ENCODE measurements at regions not wholly inside any gene's neighbourhood (a gene's known extent, or its start where the extent isn't known, plus 50 kb on each side); places are given as distances from the start of the nearest gene placed in this dataset.

DNA sequence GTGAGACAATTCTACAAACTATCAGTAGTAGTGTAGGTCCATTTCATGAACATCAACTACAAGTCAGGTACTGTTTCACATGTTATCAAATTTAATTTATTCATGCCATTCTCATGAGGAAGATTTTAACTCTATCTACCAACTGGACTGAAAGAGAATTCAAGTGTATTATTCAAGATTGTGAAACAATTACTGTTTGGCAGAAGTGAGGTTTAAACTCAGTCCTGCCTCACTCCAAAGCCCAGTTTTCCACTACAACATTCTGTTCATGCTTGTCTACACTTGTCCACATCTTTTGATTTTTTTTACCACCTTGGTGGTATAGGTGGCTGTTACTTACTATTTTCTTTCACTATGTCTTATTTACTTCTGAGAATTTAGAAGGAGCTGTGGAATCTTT lies 272.9 kb downstream of the TGFB2 start:
- intact Hi-C loops (cut with DNase I; ENCODE audit: low total_unique reads) = no loop called here
- Histone ChIP-seq H3K4me1 (no peaks in the 10 kb centered on the region), H3K9me3 (peaks cover 0 to 16% (median 3%) of the 10 kb centered on the region in 8 donors), H3K27me3 (replicated peaks in 1 of 7) (no peaks in the 10 kb centered on the region), H3K36me3 (no peaks in the 10 kb centered on the region), H3K4me3 (no peak overlapping the region), H3K27ac (no peak overlapping the region)
- DNase-seq = no peak
- TF ChIP-seq POLR2AphosphoS5 (IDR thresholded peaks at IDR 0.05) (no peak), CTCF (IDR thresholded peaks at IDR 0.05 in 8 of 11, conservative IDR thresholded peaks at IDR 0.05 in 3 of 11) (no peak), POLR2A (IDR thresholded peaks at IDR 0.05) (no peak)

DNA sequence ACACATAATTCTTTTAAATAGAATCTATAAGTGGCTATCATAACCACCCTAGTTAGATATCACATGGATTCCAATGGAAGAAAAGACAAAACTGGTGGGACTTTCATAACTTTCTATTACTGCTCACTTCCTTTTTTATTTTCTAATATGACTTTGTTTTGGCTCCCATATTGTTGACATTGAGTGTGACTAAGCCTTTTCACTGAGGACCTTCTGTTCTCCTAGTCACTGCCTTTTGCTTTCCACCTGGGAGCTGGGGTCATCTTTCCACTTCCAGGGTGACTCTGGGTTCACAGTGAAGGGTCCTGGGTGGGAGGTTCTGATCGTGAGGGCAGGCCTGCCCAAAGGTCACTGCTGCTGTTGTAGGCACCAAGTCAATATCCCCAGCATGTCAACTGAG lies 275.8 kb downstream of the TGFB2 start:
- Histone ChIP-seq H3K4me3 (no peak overlapping the region), H3K27me3 (replicated peaks in 1 of 7) (no peaks in the 10 kb centered on the region), H3K9me3 (peaks cover 0 to 3% (median 0%) of the 10 kb centered on the region in 8 donors), H3K36me3 (no peaks in the 10 kb centered on the region), H3K4me1 (no peaks in the 10 kb centered on the region), H3K27ac (no peak overlapping the region)
- WGBS, 5 donors = 46 to 91% (median 77%) methylated on average over 1 of the region's 1 CpG
- intact Hi-C loops (cut with DNase I; ENCODE audit: low total_unique reads) = no loop called here
- no peak for DNase-seq
- TF ChIP-seq CTCF (IDR thresholded peaks at IDR 0.05 in 8 of 11, conservative IDR thresholded peaks at IDR 0.05 in 3 of 11) (no peak), POLR2A (IDR thresholded peaks at IDR 0.05) (no peak), POLR2AphosphoS5 (IDR thresholded peaks at IDR 0.05) (no peak)

GRCh38 chr1:218624052-218624451 lies 278.9 kb downstream of the TGFB2 start:
- no peak for TF ChIP-seq POLR2AphosphoS5 (IDR thresholded peaks at IDR 0.05)
- TF ChIP-seq CTCF (IDR thresholded peaks at IDR 0.05 in 8 of 11, conservative IDR thresholded peaks at IDR 0.05 in 3 of 11) = no peak
- TF ChIP-seq POLR2A (IDR thresholded peaks at IDR 0.05) = no peak
- Histone ChIP-seq H3K4me1 (no peaks in the 10 kb centered on the region), H3K4me3 (no peak overlapping the region), H3K27me3 (replicated peaks in 1 of 7) (no peaks in the 10 kb centered on the region), H3K27ac (no peak overlapping the region), H3K9me3 (peaks cover 0 to 26% (median 13%) of the 10 kb centered on the region in 8 donors), H3K36me3 (no peaks in the 10 kb centered on the region)
- intact Hi-C loops (cut with DNase I; ENCODE audit: low total_unique reads) = no loop called here
- WGBS, 5 donors = 86 to 94% (median 92%) methylated on average over 2 of the region's 2 CpGs
- no peak for DNase-seq

- TF ChIP-seq POLR2A (IDR thresholded peaks at IDR 0.05) (no peak), POLR2AphosphoS5 (IDR thresholded peaks at IDR 0.05) (no peak), CTCF (IDR thresholded peaks at IDR 0.05 in 8 of 11, conservative IDR thresholded peaks at IDR 0.05 in 3 of 11) (no peak)
- Histone ChIP-seq H3K36me3 (no peaks in the 10 kb centered on the region), H3K4me3 (no peak overlapping the region), H3K9me3 (peaks cover 0 to 39% (median 25%) of the 10 kb centered on the region in 8 donors), H3K27me3 (replicated peaks in 1 of 7) (no peaks in the 10 kb centered on the region), H3K27ac (no peak overlapping the region), H3K4me1 (no peaks in the 10 kb centered on the region)
- 66 to 93% (median 84%) methylated on average over 2 of the region's 2 CpGs for WGBS, 5 donors
- intact Hi-C loops (cut with DNase I; ENCODE audit: low total_unique reads) = no loop called here
- DNase-seq = no peak
These were observed 280.3 kb downstream of the TGFB2 start for GRCh38 chr1:218625393-218625792.
